NCI-H2196 treated with DMSO at 0.1 percent for 48 hours (cell line): ENCODE measurements at regions not wholly inside any gene's neighbourhood (a gene's known extent, or its start where the extent isn't known, plus 50 kb on each side); places are given as distances from the start of the nearest gene placed in this dataset.
"Not testable (repeated sequence)": the region's sequence is repeated elsewhere in the genome, so short reads cannot be mapped to it uniquely, and the experiment has no call there.

Experiments
- DNase-seq: peaks from one replicate; lab custom pipeline; 2025; ENCODE audit not compliant: unreplicated experiment; lab: John Stamatoyannopoulos, UW

DNA sequence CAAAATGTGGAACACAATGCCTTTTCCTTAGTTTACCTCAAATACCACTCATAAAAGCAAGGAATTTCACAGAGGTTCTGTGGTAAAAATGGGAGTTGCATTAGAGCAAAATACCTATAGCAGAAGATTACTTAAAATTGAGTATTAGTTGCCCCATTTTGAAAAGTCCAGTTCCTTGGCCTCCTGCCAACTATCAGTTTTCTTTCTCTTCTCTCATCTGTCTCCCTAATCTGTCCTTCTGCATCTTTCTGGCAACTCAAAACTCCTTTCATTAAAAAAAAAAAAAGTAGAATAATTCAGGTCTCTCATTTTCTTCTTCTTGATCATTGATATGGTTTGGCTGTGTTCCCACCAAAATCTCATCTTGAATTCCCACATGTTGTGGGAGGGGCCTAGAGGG is 127.3 kb downstream of the ATP23 start:
- no peak for DNase-seq

DNA sequence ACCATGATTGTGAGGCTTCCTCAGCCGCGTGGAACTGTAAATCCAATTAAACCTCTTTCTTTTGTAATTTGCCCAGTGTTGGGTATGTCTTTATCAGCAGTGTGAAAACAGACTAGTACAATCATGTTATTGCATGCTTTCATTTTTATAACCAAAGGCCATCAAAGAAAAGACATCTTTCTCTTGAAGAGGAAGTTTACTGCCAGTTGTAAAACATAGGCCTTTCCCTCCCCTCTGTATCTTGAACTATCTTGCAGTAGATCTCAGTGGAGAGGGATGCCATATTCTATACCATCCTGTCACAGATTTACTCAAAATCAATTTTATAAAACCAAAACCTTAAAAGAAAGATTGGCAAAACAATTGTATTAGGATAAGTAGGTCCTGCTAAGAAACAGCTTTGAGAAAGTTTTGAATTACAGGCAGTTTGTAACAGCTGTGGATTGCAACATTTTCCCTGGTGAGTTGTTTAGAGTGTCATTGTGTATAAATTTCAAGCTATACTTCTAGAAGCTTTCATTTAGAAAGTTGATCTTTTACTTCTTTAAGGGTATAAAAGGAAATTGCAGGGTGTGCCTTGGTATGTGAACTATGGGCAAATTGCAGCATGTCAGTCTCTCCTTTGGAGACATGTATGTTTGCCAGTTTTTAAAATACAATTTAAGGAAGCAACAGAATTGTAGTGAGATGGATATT is 128.0 kb downstream of the ATP23 start:
- DNase-seq: no peak

- no peak for DNase-seq
Observed at GRCh38 chr12:58071994-58072393, 130.6 kb downstream of the ATP23 start.

DNA sequence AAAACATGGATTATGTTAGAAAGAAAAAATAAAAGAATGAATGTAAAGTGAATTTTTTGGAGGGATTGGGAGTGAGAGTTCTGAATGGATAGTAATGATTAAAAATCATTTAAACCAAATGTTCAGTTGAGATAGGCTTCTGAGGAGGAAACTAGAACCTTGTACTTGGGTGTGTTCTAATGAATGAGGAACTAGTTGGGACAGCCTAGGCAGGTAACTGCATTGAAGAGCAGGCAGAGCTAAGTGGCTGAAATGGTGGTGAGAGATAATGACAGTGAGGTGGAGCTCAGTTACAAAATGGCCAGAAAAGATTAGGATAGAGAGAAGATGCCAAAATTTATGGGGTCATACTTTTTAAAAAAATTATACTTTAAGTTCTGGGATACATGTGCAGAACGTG is 132.9 kb downstream of the ATP23 start:
- no peak for DNase-seq

- no peak for DNase-seq
Observed at GRCh38 chr12:58079806-58080205, 138.4 kb downstream of the ATP23 start.

DNA sequence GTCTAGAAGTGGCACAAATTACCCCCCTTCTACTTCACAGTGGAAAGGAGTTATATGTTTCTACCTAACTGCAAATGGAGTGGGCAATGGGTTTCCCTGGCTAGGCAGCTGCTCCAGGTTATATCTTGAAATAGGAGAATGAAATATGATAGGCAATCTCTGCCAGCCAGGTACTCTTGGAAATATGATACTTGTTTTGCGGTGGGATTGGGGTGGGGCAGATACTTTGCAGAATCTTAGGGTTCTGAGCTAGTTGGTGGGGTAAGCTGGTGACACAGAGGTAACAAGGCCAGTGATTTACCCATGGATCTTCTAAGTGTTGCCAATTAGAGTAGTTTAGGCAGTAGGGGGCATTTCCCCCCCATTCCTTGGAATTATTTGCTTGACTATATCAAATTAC is 140.1 kb downstream of the ATP23 start:
- no peak for DNase-seq

DNA sequence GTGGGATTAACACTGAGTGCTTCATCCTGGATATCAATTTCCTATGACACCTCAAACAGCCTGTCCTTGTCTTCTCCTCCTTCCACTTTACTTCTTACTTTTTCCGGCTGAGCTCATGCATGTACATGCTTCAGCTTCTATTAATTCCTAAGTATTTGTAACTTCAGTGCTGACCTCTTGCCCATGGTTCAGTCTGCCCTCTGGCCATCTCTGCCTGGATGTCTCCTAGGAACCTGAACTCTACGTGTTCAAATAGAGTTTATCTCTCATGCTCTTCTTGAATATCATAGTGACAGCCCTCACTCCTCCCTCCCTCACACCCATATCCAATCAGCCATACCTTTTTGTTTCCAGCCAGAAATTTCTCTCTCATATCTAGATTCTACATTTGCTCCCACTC is 141.6 kb downstream of the ATP23 start:
- no peak for DNase-seq

DNA sequence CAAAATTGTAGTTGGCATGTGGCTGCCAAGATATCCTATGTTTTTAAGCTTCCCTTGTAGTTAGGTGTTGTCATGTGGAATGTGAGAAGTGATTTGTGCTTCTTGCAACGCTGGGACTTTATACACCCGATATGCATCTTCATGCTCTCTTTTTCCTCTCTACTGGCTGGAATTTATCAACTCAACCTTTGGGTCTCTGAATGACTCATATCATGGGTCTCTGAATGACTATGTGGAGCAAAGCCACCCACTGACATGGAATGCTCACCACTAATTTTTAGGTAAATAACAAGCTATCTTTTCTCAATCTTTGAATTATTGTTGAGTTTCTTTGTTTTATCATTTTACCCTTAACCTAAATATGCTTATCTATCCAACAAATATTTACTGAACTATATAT is 144.6 kb downstream of the ATP23 start:
- no peak for DNase-seq

DNA sequence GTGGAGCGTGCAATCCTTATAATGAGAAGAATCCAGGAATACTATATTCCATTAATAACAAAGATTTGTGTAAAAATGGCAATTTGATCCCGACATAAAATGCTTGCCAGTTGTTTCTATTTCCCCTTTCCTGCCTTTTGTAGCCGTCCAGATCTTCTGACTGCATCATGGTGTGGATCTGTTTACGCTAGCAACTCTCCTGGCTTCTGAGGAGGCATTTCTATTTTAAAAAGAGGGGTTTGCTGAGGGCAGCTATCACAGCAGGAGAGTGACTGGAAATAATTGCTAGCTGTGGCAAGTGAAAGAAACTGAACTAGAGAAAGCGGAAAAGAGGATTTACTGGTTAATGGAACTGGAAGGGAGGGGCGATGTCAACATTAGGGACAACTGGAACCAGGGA is 145.6 kb downstream of the ATP23 start:
- no peak for DNase-seq

GRCh38 chr12:58087423-58088127 is 146.2 kb downstream of the ATP23 start:
- no peak for DNase-seq

- DNase-seq: no peak
Observed at GRCh38 chr12:58089588-58089987, 148.2 kb downstream of the ATP23 start.

- no peak for DNase-seq
Observed at GRCh38 chr12:58090685-58091084, 149.3 kb downstream of the ATP23 start.

- no peak for DNase-seq
Observed at GRCh38 chr12:58095002-58095401, 153.6 kb downstream of the ATP23 start.

- no peak for DNase-seq
Observed at GRCh38 chr12:58097741-58098140, 156.4 kb downstream of the ATP23 start.

DNA sequence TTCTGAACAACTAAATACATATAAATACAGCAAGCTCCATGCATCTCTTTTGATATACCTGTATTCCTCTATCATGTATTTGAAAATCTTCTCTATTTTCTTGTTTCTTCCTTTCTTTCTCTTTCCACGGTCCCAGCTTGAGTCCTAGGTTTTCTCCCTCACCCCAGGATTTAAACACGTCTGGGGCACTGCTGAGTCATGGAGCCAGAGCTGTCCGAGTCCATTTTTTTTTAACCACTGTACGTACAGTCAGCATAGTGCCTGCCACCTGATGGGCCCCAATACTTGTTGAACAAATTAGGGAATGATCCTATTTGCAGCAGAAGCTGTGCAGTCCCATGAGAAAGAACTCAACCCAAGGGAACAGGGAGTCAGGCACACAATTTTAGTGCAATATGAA is 158.1 kb downstream of the ATP23 start:
- no peak for DNase-seq

DNA sequence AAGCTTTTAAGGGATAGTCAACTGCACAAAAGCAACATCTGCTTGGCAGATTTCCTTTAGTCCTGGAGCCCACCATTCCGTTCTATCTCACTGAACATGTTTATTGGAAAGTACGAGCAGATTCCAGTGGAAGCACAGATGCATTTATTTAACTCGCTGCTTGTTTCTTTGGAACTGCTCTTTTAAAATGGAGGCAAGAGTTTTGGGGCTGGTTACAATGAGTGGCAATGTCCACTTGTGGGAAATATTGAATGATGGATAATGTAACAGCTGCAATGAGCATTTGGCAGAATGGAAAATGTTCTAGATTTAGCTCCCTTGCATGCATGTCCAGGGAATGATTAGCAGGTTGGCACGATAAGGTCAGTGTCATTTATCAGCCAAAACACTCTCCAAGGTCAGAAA is 163.0 kb downstream of the ATP23 start:
- no peak for DNase-seq

GRCh38 chr12:58105225-58106119 is 164.1 kb downstream of the ATP23 start:
- DNase-seq: no peak

- DNase-seq: no peak
Observed at GRCh38 chr12:58106195-58106594, 164.8 kb downstream of the ATP23 start.

DNA sequence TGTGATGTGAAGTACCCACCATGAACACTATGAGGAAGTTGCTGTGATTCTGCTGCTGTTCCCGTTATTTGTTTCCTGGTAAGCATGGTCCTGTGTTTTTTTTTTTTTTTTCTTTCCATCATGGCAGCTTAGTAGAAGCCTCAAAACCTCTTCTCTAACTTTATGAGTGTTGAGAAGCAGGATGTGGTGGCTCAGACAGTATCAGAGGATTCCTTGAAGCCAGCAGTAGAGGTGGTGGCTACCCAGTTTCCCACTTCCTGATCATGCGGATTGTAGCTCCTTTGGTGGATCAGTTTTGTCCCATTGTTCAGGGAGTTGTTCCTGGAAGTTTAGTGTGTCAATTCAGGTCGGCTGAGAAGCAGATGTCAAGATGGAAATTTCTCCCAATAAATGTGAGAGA is 175.8 kb downstream of the ATP23 start:
- no peak for DNase-seq

GRCh38 chr12:58117667-58118066 is 176.3 kb downstream of the ATP23 start:
- no peak for DNase-seq

DNA sequence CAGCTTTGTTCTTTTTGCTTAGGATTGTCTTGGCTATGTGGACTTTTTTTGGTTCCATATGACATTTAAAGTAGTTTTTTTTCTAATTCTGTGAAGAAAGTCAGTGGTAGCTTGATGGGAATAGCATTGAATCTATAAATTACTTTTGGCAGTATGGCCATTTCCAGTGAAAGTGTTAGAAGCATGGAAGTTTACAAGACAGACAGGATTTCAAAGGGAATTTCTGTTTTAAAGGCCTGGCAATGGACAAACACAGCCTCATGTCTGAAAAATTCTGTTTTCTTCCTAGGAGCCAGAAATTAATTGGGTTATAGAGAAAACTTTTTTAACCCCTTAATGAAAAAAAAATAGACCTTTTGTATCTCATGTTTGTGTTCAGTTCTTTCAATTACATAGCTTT is 184.4 kb downstream of the ATP23 start:
- DNase-seq: not testable (repeated sequence)
